ENCODE measurements at regions not wholly inside any gene's neighbourhood (a gene's known extent, or its start where the extent isn't known, plus 50 kb on each side); places are given as distances from the start of the nearest gene placed in this dataset.

GRCh38 chr12:60148831-60149230 lies 553.0 kb downstream of the SLC16A7 start:
- DNase-seq (ENCODE audit: low read depth, low spot score) (peak; percentile 50), FAIRE-seq (peak; percentile 68)
- no peak for TF ChIP-seq EZH2 (IDR thresholded peaks at IDR 0.05; ENCODE audit: low read length)
- TF ChIP-seq, protein P1, sequence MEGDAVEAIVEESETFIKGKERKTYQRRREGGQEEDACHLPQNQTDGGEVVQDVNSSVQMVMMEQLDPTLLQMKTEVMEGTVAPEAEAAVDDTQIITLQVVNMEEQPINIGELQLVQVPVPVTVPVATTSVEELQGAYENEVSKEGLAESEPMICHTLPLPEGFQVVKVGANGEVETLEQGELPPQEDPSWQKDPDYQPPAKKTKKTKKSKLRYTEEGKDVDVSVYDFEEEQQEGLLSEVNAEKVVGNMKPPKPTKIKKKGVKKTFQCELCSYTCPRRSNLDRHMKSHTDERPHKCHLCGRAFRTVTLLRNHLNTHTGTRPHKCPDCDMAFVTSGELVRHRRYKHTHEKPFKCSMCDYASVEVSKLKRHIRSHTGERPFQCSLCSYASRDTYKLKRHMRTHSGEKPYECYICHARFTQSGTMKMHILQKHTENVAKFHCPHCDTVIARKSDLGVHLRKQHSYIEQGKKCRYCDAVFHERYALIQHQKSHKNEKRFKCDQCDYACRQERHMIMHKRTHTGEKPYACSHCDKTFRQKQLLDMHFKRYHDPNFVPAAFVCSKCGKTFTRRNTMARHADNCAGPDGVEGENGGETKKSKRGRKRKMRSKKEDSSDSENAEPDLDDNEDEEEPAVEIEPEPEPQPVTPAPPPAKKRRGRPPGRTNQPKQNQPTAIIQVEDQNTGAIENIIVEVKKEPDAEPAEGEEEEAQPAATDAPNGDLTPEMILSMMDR (optimal IDR thresholded peaks at IDR 0.05 in 1 of 3, IDR thresholded peaks at IDR 0.05 in 1 of 3, conservative IDR thresholded peaks at IDR 0.05 in 1 of 3; ENCODE audit: extremely low read depth in 1 of 3, insufficient read depth in 2 of 3, low read length in 3 of 3), result no peak
- no peaks in the 10 kb centered on the region for H3K36me3 ChIP-seq (ENCODE audit: control insufficient read depth in 2 of 2, extremely low read depth in 1 of 2, insufficient read depth in 2 of 2, low read length in 2 of 2)
- no peaks in the 10 kb centered on the region for H3K27me3 ChIP-seq (ENCODE audit: control insufficient read depth, extremely low read depth, insufficient read depth, low read length)
- H4K20me1 ChIP-seq (ENCODE audit: control insufficient read depth, extremely low read depth, insufficient read depth, low read length), result no peaks in the 10 kb centered on the region
- no peaks in the 10 kb centered on the region for H3K79me2 ChIP-seq (ENCODE audit: control insufficient read depth, insufficient read depth, low read length)
- H3K9me1 ChIP-seq (ENCODE audit: control insufficient read depth, extremely low read depth, insufficient read depth, low read length), result no peaks in the 10 kb centered on the region
- H3K9ac ChIP-seq (ENCODE audit: control insufficient read depth, extremely low read depth, insufficient read depth, low read length), result no peak overlapping the region
- peak overlapping the region; percentile 1 for H3K4me2 ChIP-seq (ENCODE audit: control insufficient read depth, extremely low read depth, insufficient read depth, low read depth, low read length)
- dilution Hi-C loops (cut with MboI; ENCODE audit: extremely low pct_ligation_motif_present, low sequenced_read_pairs), result no loop called here
- no peak overlapping the region for H3K4me3 ChIP-seq (ENCODE audit: control insufficient read depth in 2 of 3, extremely low read depth in 1 of 3, insufficient read depth in 2 of 3, low read depth in 1 of 3, low read length in 3 of 3)
- no peaks in the 10 kb centered on the region for H3K9me3 ChIP-seq (ENCODE audit: control insufficient read depth, low read depth, low read length)
- H3K4me1 ChIP-seq (ENCODE audit: control insufficient read depth, extremely low read depth, insufficient read depth, low read length), result peaks cover 31% of the 10 kb centered on the region
- H2AFZ ChIP-seq (ENCODE audit: control insufficient read depth, low read length), result no peak overlapping the region
- H3K27ac ChIP-seq (ENCODE audit: control insufficient read depth, insufficient read depth, low read length), result peak overlapping the region; percentile 77

DNA sequence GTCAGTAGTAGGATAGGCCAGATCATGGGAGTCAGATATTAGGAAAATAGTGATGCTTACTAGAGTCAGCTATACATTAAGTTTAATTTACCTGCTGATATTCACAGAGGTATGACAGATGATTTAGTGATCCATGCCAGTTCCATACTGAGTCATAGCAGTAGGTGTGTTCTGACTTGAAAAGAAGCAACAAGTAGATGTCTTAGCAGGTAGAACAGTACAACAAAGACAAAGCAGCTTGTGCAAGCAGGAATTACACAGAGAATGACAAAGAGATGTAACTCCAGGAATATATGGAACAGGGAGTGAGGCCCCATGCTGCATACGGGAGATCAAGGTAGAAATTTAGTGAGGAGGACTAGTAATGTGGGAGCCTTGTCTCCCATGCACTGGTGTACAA lies 556.9 kb downstream of the SLC16A7 start:
- dilution Hi-C loops (cut with MboI; ENCODE audit: extremely low pct_ligation_motif_present, low sequenced_read_pairs), result no loop called here
- Histone ChIP-seq H3K4me2 (ENCODE audit: control insufficient read depth, extremely low read depth, insufficient read depth, low read depth, low read length) (peak overlapping the region; percentile 76), H3K9ac (ENCODE audit: control insufficient read depth, extremely low read depth, insufficient read depth, low read length) (no peak overlapping the region), H3K4me1 (ENCODE audit: control insufficient read depth, extremely low read depth, insufficient read depth, low read length) (peaks cover 30% of the 10 kb centered on the region), H3K36me3 (ENCODE audit: control insufficient read depth in 2 of 2, extremely low read depth in 1 of 2, insufficient read depth in 2 of 2, low read length in 2 of 2) (no peaks in the 10 kb centered on the region), H3K79me2 (ENCODE audit: control insufficient read depth, insufficient read depth, low read length) (no peaks in the 10 kb centered on the region), H3K27me3 (ENCODE audit: control insufficient read depth, extremely low read depth, insufficient read depth, low read length) (no peaks in the 10 kb centered on the region), H4K20me1 (ENCODE audit: control insufficient read depth, extremely low read depth, insufficient read depth, low read length) (no peaks in the 10 kb centered on the region), H3K4me3 (ENCODE audit: control insufficient read depth in 2 of 3, extremely low read depth in 1 of 3, insufficient read depth in 2 of 3, low read depth in 1 of 3, low read length in 3 of 3) (peak overlapping the region in 2 of 3 experiments; percentile 34 to 44), H3K9me3 (ENCODE audit: control insufficient read depth, low read depth, low read length) (no peaks in the 10 kb centered on the region), H3K9me1 (ENCODE audit: control insufficient read depth, extremely low read depth, insufficient read depth, low read length) (no peaks in the 10 kb centered on the region), H3K27ac (ENCODE audit: control insufficient read depth, insufficient read depth, low read length) (peak overlapping the region; percentile 61), H2AFZ (ENCODE audit: control insufficient read depth, low read length) (peak overlapping the region; percentile 81)
- DNase-seq (ENCODE audit: low read depth, low spot score) (peak; percentile 85), FAIRE-seq (peak; percentile 98)
- no peak for TF ChIP-seq EZH2 (IDR thresholded peaks at IDR 0.05; ENCODE audit: low read length)
- TF ChIP-seq, protein P1 (optimal IDR thresholded peaks at IDR 0.05 in 1 of 3, IDR thresholded peaks at IDR 0.05 in 1 of 3, conservative IDR thresholded peaks at IDR 0.05 in 1 of 3; ENCODE audit: extremely low read depth in 1 of 3, insufficient read depth in 2 of 3, low read length in 3 of 3), result no peak
